ENCODE measurements at regions not wholly inside any gene's neighbourhood (a gene's known extent, or its start where the extent isn't known, plus 50 kb on each side); places are given as distances from the start of the nearest gene placed in this dataset.

DNA sequence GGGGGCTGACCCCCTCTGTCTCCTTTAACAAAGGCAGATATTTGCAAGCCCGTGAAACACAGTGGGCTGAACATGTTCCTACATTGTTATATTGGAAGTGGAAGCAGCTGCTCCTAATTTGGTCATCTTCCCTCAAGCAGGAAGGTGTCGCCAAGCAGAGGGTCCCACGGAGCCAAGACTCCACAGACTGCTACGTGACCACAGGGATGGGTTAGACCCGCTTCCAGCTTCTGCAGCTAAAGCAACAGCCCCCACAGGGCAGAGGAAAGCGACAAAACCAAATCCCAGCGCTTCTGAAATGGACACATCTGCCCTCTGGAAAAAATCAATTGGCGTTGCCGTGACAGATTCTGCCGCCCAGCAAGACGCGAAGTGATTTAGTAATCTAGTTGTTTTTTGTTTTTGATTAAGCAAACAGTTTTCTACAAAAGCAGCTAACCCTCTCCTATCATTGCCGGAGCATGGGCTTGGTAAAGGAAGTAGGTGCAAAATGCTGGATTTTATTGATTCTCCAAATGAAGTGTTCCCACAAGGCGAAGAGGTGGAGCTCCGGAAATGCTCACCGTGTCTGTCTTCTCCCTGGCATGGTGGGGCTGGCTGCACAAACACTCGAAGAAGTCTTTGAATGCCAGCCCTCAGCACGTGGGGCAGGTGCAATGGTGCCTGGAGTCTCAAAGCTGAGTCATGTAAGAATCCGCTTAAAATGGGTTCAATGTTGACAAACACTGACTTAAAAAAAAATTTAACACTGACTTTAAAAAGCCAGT lies 79.4 kb upstream of the FRMD1 start:
- DNase-seq: no peak
- ATAC-seq: no peak
- Histone ChIP-seq H3K36me3 (ENCODE audit: low read depth) (no peaks in the 10 kb centered on the region), H3K4me1 (ENCODE audit: low read depth) (peaks cover 10% of the 10 kb centered on the region), H3K4me3 (no peak overlapping the region), H3K9me3 (no peaks in the 10 kb centered on the region)
- intact Hi-C loops (cut with DNase I, micrococcal nuclease): no loop called here
- TF ChIP-seq CTCF (IDR thresholded peaks at IDR 0.05): no peak

DNA sequence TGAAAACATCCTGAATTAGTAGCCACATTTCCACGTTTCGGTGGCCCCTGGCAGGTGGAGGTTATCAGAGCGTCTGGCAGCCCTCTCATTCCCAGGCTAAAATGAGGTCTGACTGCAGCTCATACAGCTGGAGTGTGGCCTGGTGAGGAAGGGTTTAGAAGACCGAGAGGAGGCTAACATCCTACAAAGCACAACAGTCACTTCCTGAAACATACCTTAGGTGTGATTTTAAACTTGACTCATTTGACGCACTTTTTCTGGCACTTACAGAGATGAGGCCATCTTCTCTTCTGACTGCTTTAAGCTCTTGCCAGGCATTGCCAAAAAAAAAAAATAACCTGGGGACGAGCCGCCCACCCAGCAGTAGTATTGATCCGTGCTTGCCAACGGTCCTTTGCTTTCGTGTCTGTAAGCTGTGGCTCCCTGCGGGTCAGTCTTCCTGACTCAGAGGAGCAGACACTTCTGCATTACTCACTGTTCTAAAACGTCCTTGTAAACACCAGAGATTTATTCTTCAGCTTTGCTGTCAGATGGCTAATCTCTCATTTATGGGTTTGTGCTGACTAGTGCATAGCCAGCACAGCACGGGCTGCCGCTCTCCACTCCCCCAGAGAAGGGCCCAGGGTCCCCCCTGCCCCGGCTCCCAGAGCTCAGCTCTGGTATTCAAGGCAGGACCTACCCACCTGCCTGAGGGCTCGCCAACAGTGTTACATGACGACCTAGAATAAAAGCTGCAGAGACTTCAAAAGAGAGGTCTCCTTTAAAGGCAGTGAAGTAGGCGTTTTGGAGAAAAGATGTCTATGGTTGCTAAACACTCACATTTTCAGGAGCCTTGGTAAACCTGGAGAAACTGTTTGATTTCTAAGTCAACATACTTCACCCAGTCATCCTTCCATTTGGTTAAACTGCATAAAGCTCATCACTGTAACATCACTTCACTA lies 78.5 kb upstream of the FRMD1 start:
- no peak for TF ChIP-seq CTCF (IDR thresholded peaks at IDR 0.05)
- ATAC-seq: peak; percentile 50
- H3K4me1 ChIP-seq (ENCODE audit: low read depth): peaks cover 10% of the 10 kb centered on the region
- no peak overlapping the region for H3K4me3 ChIP-seq
- no peaks in the 10 kb centered on the region for H3K36me3 ChIP-seq (ENCODE audit: low read depth)
- no peaks in the 10 kb centered on the region for H3K9me3 ChIP-seq
- intact Hi-C loops (cut with DNase I, micrococcal nuclease): no loop called here
- no peak for DNase-seq

DNA sequence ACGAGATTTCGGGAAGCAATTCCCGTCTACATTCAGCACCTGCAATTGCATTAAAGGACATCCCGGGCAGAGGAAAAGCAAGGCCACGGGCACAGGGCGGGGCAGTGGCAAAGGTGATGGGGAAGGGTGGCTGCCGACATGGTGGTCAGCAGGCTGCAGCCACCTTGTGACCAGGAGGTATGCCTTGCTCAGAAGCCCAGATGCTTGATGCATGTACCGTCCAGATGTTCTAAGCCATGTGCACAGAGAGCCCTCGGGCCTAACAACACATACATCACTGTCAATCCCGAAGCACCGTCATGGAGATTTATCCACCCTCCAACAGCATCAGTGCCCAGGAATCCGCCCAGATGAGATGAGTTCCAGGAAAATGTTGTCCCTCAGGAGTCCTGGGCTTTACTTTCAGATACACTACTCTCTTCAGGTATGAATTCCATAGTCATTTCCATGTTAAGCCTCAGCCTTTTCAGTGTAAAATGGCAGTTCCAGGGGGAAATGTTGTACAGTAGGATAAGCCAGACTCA lies 77.8 kb upstream of the FRMD1 start:
- intact Hi-C loops (cut with DNase I, micrococcal nuclease): no loop called here
- Histone ChIP-seq H3K4me1 (ENCODE audit: low read depth) (peaks cover 10% of the 10 kb centered on the region), H3K9me3 (no peaks in the 10 kb centered on the region), H3K36me3 (ENCODE audit: low read depth) (no peaks in the 10 kb centered on the region), H3K4me3 (no peak overlapping the region)
- ATAC-seq (no peak), DNase-seq (peak in 1 of 3 donors; percentile 27)
- TF ChIP-seq CTCF (IDR thresholded peaks at IDR 0.05): no peak

- no peak for TF ChIP-seq CTCF (IDR thresholded peaks at IDR 0.05)
- Histone ChIP-seq H3K9me3 (no peaks in the 10 kb centered on the region), H3K36me3 (ENCODE audit: low read depth) (no peaks in the 10 kb centered on the region), H3K4me1 (ENCODE audit: low read depth) (peaks cover 10% of the 10 kb centered on the region), H3K4me3 (no peak overlapping the region)
- ATAC-seq (peak; percentile 39), DNase-seq (peak in 1 of 3 donors; percentile 53)
- intact Hi-C loops (cut with DNase I, micrococcal nuclease): no loop called here
Observed at GRCh38 chr6:168155821-168156741, 77.1 kb upstream of the FRMD1 start.

- H3K4me3 ChIP-seq: no peak overlapping the region
- DNase-seq: no peak
- intact Hi-C loops (cut with DNase I, micrococcal nuclease): no loop called here
- no peaks in the 10 kb centered on the region for H3K36me3 ChIP-seq (ENCODE audit: low read depth)
- no peak for ATAC-seq
- no peaks in the 10 kb centered on the region for H3K9me3 ChIP-seq
- H3K4me1 ChIP-seq (ENCODE audit: low read depth): peaks cover 10% of the 10 kb centered on the region
- no peak for TF ChIP-seq CTCF (IDR thresholded peaks at IDR 0.05)
Observed at GRCh38 chr6:168155193-168155592, 76.2 kb upstream of the FRMD1 start.
